ENCODE measurements at regions not wholly inside any gene's neighbourhood (a gene's known extent, or its start where the extent isn't known, plus 50 kb on each side); places are given as distances from the start of the nearest gene placed in this dataset.

DNA sequence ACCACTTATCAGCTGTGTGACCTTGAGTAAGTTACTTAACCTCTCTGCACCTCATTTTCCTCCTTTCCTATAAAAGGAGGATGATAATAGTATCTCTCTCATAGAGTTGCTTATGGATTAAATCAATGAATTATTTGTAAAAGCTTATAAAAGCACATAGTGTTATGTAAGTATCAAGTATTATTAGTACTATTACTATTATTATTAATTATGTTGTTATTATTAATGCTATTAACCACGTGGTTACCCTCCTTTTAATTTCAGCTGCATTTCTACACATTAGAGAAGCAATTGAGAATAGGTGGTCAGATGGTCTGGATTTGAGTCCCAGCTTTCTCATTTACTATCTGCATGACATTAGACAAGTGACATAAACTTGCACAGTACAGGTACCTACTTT lies 58.1 kb upstream of the WNT4 start:
- TF ChIP-seq CTCF (IDR thresholded peaks at IDR 0.05) (no peak), POLR2A (IDR thresholded peaks at IDR 0.05) (no peak)
